DMS53 (cell line): ENCODE measurements at regions not wholly inside any gene's neighbourhood (a gene's known extent, or its start where the extent isn't known, plus 50 kb on each side); places are given as distances from the start of the nearest gene placed in this dataset.
A peak's percentile ranks its signal among the peaks of the same experiment; 100 is the strongest.

Source experiments
- DNase-seq: peaks from one replicate; lab custom pipeline; 2025; lab: John Stamatoyannopoulos, UW

DNA sequence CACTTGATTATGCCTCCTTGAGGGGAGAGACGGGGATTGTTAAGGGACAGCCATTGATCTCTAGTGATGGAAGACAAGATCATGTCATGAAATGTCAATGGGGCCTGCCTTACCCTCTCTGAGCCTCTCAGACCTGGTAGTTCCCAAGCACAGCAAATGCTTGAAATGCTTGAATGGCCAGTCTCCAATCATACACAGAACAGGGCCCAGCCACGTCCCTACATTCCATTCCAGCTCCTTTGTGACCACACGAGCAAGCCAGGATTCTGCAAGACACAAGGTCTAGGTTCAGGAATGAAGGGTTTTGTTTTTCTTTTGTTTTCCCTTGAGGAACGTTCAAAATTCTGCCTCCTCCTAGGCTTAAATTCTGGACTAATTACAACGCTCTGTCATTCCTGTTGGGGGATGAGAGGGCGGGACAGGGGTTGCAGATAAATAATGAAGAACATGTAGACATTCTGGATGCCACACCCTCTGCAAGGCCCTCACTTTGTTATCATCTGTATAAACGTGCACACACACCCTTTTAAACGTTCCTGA lies 98.1 kb upstream of the YPEL5 start:
- no peak for DNase-seq

- DNase-seq, result no peak
Measured at GRCh38 chr2:30055548-30055947, 91.3 kb upstream of the YPEL5 start.

- DNase-seq, result no peak
Measured at GRCh38 chr2:30060562-30060961, 86.2 kb upstream of the YPEL5 start.

- no peak for DNase-seq
Measured at GRCh38 chr2:30068067-30068466, 78.7 kb upstream of the YPEL5 start.

DNA sequence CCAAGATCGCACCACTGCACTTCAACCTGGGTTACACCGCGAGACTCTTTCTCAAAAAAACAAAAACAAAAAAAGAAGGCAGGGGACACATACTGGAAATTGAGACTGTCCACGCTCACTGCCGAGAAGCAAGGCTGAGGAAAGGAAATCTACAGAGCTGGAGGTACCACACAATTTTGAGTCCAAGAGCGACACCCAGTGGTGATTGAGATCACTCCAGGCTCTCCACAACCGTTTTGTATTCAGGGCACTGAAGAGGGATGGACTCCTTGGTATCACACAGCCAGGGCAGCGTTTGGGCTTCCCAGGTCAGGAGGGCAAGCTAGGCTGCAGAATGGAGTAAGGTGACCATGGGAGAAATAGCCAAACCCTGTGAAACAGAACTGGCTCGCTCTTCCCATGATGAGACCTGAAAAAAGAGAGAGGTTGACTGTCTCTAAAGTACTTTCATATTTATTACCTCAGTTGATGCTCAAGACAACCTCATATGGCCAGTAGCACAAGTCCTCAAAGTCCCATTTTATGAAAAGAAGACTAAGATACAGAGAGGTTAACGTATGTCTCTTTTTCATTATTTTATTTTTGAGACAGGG lies 74.5 kb upstream of the YPEL5 start:
- DNase-seq, result peak; percentile 82

GRCh38 chr2:30073523-30073922 lies 73.3 kb upstream of the YPEL5 start:
- DNase-seq, result no peak

GRCh38 chr2:30074023-30074422 lies 72.8 kb upstream of the YPEL5 start:
- no peak for DNase-seq

GRCh38 chr2:30078521-30078920 lies 68.3 kb upstream of the YPEL5 start:
- no peak for DNase-seq

- no peak for DNase-seq
Measured at GRCh38 chr2:30084915-30085314, 61.9 kb upstream of the YPEL5 start.

DNA sequence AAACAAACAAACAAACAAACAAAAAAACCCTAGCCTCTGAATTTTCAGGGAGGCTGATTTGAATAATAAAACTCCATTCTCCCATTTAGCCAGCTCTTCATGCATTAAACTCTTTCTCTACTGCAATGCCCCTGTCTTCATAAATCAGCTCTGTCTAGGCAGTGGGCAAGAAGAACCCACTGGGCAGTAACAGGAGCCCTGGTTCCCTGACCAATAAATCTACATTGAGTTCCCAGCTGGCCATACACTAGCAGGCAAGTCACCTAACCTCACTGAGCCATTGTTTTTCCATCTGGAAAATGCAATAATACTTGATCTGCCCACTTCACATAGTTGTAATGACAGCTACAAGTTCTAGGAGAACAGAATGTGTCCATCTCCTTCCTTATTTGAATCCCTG lies 57.6 kb upstream of the YPEL5 start:
- no peak for DNase-seq

DNA sequence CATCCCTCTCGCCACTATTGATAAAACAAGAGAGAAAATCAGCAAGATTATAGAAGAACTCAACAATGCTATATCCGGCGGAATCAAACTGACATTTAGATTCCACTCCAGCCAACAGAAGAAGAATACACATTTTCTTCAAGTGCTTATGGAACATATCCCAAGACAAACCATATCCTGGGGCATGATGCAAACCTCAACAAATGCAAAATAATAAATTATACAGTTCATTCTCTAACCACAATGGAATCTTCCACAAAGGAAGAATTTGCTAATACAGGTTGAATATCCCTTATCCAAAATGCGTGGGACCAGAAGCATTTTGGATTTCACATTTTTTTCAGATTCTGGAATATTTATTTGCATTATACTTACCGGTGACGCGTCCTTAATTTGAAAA lies 51.4 kb upstream of the YPEL5 start:
- no peak for DNase-seq

- DNase-seq, result no peak
Measured at GRCh38 chr2:30096451-30096850, 50.4 kb upstream of the YPEL5 start.
